MM.1S (cell line): ENCODE measurements at regions not wholly inside any gene's neighbourhood (a gene's known extent, or its start where the extent isn't known, plus 50 kb on each side); places are given as distances from the start of the nearest gene placed in this dataset.

Source experiments
- DNase-seq: peaks from one replicate; pipeline ENCODE4 v3.0.0-alpha.2; 2015
- H2AFZ ChIP-seq: fragments of 300-600 bp; sonication (generic); 2 replicates; pipeline ENCODE4 v1.6.0; 2016; ENCODE audit warnings: antibody characterized with exemption, low read length
- H3F3A ChIP-seq: fragments of 300-600 bp; sonication (generic); 2 replicates; pipeline ENCODE4 v1.6.1; 2016; ENCODE audit warnings: mild to moderate bottlenecking, antibody characterized with exemption, low read length, moderate library complexity, mixed read lengths; ENCODE audit not compliant: insufficient read depth
- H3K27ac ChIP-seq: fragments of 300-600 bp; sonication (generic); 2 replicates; pipeline ENCODE4 v1.5.1; 2016; ENCODE audit warnings: mild to moderate bottlenecking, low read length
- H3K27me3 ChIP-seq: fragments of 300-600 bp; sonication (generic); replicated peaks from 2 replicates; pipeline ENCODE4 v1.6.0; 2016; ENCODE audit warnings: low read length; ENCODE audit not compliant: insufficient read depth
- H3K36me3 ChIP-seq: fragments of 300-600 bp; sonication (generic); replicated peaks from 2 replicates; pipeline ENCODE4 v1.6.1; 2016; ENCODE audit warnings: mild to moderate bottlenecking, low read length, mixed read lengths; ENCODE audit not compliant: insufficient read depth
- H3K4me1 ChIP-seq: fragments of 300-600 bp; sonication (generic); 2 replicates; pipeline ENCODE4 v1.6.1; 2016; ENCODE audit warnings: low read length, mixed read lengths
- H3K4me2 ChIP-seq: fragments of 300-600 bp; sonication (generic); 2 replicates; pipeline ENCODE4 v1.6.0; 2016; ENCODE audit warnings: low read depth, low read length
- H3K4me3 ChIP-seq: fragments of 300-600 bp; sonication (generic); 2 replicates; pipeline ENCODE4 v1.5.1; 2016; ENCODE audit warnings: low read length, mixed read lengths
- H3K79me2 ChIP-seq: fragments of 300-600 bp; sonication (generic); 2 replicates; pipeline ENCODE4 v1.6.1; 2016; ENCODE audit warnings: mixed run types, low read length, mixed read lengths
- H3K9ac ChIP-seq: fragments of 300-600 bp; sonication (generic); 2 replicates; pipeline ENCODE4 v1.6.1; 2016; ENCODE audit warnings: low read length, mixed read lengths
- H3K9me2 ChIP-seq: fragments of 300-600 bp; sonication (generic); replicated peaks from 2 replicates; pipeline ENCODE4 v1.6.1; 2016; ENCODE audit warnings: mild to moderate bottlenecking, low read length, mixed read lengths; ENCODE audit not compliant: insufficient read depth
- H3K9me3 ChIP-seq: fragments of 300-600 bp; sonication (generic); replicated peaks from 2 replicates; pipeline ENCODE4 v1.6.1; 2016; ENCODE audit warnings: mild to moderate bottlenecking, low read length, mixed read lengths; ENCODE audit not compliant: insufficient read depth
- H4K20me1 ChIP-seq: fragments of 300-600 bp; sonication (generic); 2 replicates; pipeline ENCODE4 v1.6.1; 2016; ENCODE audit warnings: mild to moderate bottlenecking, low read length, moderate library complexity, mixed read lengths; ENCODE audit not compliant: insufficient read depth
- CTCF ChIP-seq: fragments of 300-600 bp; sonication (generic); IDR thresholded peaks from 2 replicates; pipeline ENCODE4 v1.5.1; 2016; ENCODE audit warnings: antibody characterized with exemption, low read length, mixed read lengths
- EZH2 ChIP-seq: fragments of 300-600 bp; sonication (generic); optimal IDR thresholded peaks from 2 replicates; pipeline ENCODE3; 2017; ENCODE audit warnings: low read depth, mild to moderate bottlenecking, antibody characterized with exemption, low read length, mixed read lengths
- EZH2phosphoT487 ChIP-seq: fragments of 300-600 bp; sonication (generic); IDR thresholded peaks from 2 replicates; pipeline ENCODE4 v1.6.1; 2018; ENCODE audit warnings: antibody characterized with exemption, low read length

GRCh38 chr11:70738661-70739060, 340.3 kb downstream of the CTTN start:
- Histone ChIP-seq H3K9me3 (no peaks in the 10 kb centered on the region), H3K27me3 (peaks cover 90% of the 10 kb centered on the region), H3K4me1 (no peaks in the 10 kb centered on the region), H3F3A (no peaks in the 10 kb centered on the region), H3K4me3 (no peak overlapping the region), H3K4me2 (no peak overlapping the region), H3K27ac (no peak overlapping the region), H2AFZ (no peak overlapping the region), H3K79me2 (no peaks in the 10 kb centered on the region), H3K9ac (no peak overlapping the region), H3K36me3 (no peaks in the 10 kb centered on the region), H3K9me2 (no peaks in the 10 kb centered on the region), H4K20me1 (no peaks in the 10 kb centered on the region)
- TF ChIP-seq CTCF (no peak), EZH2phosphoT487 (no peak), EZH2 (no peak)
- no peak for DNase-seq

- Histone ChIP-seq H3K4me3 (no peak overlapping the region), H3K27ac (no peak overlapping the region), H3F3A (no peaks in the 10 kb centered on the region), H3K9me3 (no peaks in the 10 kb centered on the region), H3K79me2 (no peaks in the 10 kb centered on the region), H3K9ac (no peak overlapping the region), H3K9me2 (no peaks in the 10 kb centered on the region), H2AFZ (no peak overlapping the region), H3K4me2 (no peak overlapping the region), H3K4me1 (no peaks in the 10 kb centered on the region), H3K27me3 (peaks cover 90% of the 10 kb centered on the region), H3K36me3 (no peaks in the 10 kb centered on the region), H4K20me1 (no peaks in the 10 kb centered on the region)
- TF ChIP-seq EZH2 (no peak), EZH2phosphoT487 (no peak), CTCF (no peak)
- no peak for DNase-seq
Measured at GRCh38 chr11:70739091-70739490, 340.8 kb downstream of the CTTN start.

- H3K4me2 ChIP-seq: no peak overlapping the region
- TF ChIP-seq EZH2 (no peak), EZH2phosphoT487 (no peak), CTCF (no peak)
- H3K27ac ChIP-seq: no peak overlapping the region
- no peak overlapping the region for H3K4me3 ChIP-seq
- no peaks in the 10 kb centered on the region for H3F3A ChIP-seq
- peaks cover 90% of the 10 kb centered on the region for H3K27me3 ChIP-seq
- no peaks in the 10 kb centered on the region for H4K20me1 ChIP-seq
- DNase-seq: no peak
- no peaks in the 10 kb centered on the region for H3K9me2 ChIP-seq
- H3K9ac ChIP-seq: no peak overlapping the region
- no peaks in the 10 kb centered on the region for H3K9me3 ChIP-seq
- H2AFZ ChIP-seq: no peak overlapping the region
- H3K79me2 ChIP-seq: no peaks in the 10 kb centered on the region
- no peaks in the 10 kb centered on the region for H3K4me1 ChIP-seq
- no peaks in the 10 kb centered on the region for H3K36me3 ChIP-seq
Measured at GRCh38 chr11:70739811-70740487, 341.6 kb downstream of the CTTN start.
